Smooth muscle cell (in vitro differentiated cells): ENCODE measurements at regions not wholly inside any gene's neighbourhood (a gene's known extent, or its start where the extent isn't known, plus 50 kb on each side); places are given as distances from the start of the nearest gene placed in this dataset.

ENCODE experiments used
- DNase-seq: peaks from one replicate; lab custom pipeline; 2025; ENCODE audit not compliant: unreplicated experiment; lab: John Stamatoyannopoulos, UW
- H2AFZ ChIP-seq: fragments of 200-600 bp; sonication (generic); 2 replicates; pipeline ENCODE4 v1.6.0; 2016; ENCODE audit warnings: antibody characterized with exemption, low read depth, mild to moderate bottlenecking
- H3F3A ChIP-seq: fragments of 200-600 bp; sonication (generic); 2 replicates; pipeline ENCODE4 v1.6.0; 2017; ENCODE audit warnings: antibody characterized with exemption, low read depth
- H3K27ac ChIP-seq: fragments of 200-600 bp; sonication (generic); 2 replicates; pipeline ENCODE4 v1.5.1; 2016; ENCODE audit warnings: low read depth, mild to moderate bottlenecking
- H3K27me3 ChIP-seq: fragments of 200-600 bp; sonication (generic); 2 replicates; pipeline ENCODE4 v1.6.1; 2016; ENCODE audit warnings: low read depth, mild to moderate bottlenecking
- H3K36me3 ChIP-seq: fragments of 200-600 bp; sonication (generic); 2 replicates; pipeline ENCODE4 v1.5.1; 2016; ENCODE audit warnings: low read depth
- H3K4me1 ChIP-seq: fragments of 200-600 bp; sonication (generic); 2 replicates; pipeline ENCODE4 v1.5.1; 2016; ENCODE audit warnings: low read depth
- H3K4me2 ChIP-seq: fragments of 200-600 bp; sonication (generic); 2 replicates; pipeline ENCODE4 v1.6.0; 2016; ENCODE audit warnings: mild to moderate bottlenecking
- H3K4me3 ChIP-seq: fragments of 200-600 bp; sonication (generic); 2 replicates; pipeline ENCODE4 v1.5.1; 2016; ENCODE audit warnings: mild to moderate bottlenecking
- H3K79me2 ChIP-seq: fragments of 200-600 bp; sonication (generic); 2 replicates; pipeline ENCODE4 v1.6.0; 2016; ENCODE audit warnings: low read depth, mild to moderate bottlenecking
- H3K9ac ChIP-seq: fragments of 200-600 bp; sonication (generic); 2 replicates; pipeline ENCODE4 v1.6.0; 2016; ENCODE audit warnings: low read depth
- H3K9me3 ChIP-seq: fragments of 200-600 bp; sonication (generic); replicated peaks from 2 replicates; pipeline ENCODE4 v1.5.1; 2016; ENCODE audit warnings: low read depth
- H4K20me1 ChIP-seq: fragments of 200-600 bp; sonication (generic); 2 replicates; pipeline ENCODE4 v1.6.0; 2016; ENCODE audit warnings: low read depth
- WGBS: methylation state at CpG from one replicate; pipeline ENCODE4 v1.1.7; 2016; ENCODE audit warnings: low lambda C conversion rate; 5-methylcytosine and 5-hydroxymethylcytosine counted together
- TF ChIP-seq, protein P1 (sequence below): fragments of 200-600 bp; sonication (generic); IDR thresholded peaks from 2 replicates; pipeline ENCODE4 v1.5.1; 2017; ENCODE audit warnings: borderline replicate concordance, mild to moderate bottlenecking, antibody characterized with exemption; ENCODE audit not compliant: insufficient read depth, poor library complexity, severe bottlenecking

DNA sequence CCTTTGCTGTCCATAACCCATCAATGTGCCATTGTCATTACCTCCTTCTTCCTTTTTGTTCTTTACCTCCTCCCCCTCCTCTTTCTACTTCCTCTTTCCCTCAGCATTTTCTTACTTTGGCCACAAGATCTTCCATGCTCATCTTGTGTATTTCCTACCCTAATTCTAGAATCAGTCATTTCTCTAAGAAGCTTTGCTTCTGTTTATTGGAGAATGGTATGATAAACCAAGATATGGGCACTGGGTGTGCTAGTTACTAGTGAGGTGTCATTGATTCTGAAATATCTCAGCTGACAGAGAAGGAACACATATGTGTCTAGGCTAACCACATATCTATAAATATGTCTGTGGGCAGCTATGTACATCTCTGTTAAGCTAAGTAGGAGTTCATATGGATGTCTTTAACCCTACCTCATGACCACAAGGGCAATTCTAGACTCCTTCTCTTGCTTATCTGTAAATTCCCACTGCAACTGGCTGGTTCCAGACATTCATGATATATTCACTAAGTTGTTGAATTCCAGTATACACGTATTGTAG is 2051.3 kb upstream of the CDH9 start:
- H3K9ac ChIP-seq: no peak overlapping the region
- no peak for DNase-seq
- no peaks in the 10 kb centered on the region for H3K36me3 ChIP-seq
- no peaks in the 10 kb centered on the region for H3K27me3 ChIP-seq
- WGBS: 34% methylated on average over 1 of the region's 1 CpG
- no peak overlapping the region for H3K27ac ChIP-seq
- no peak overlapping the region for H2AFZ ChIP-seq
- H3K79me2 ChIP-seq: no peaks in the 10 kb centered on the region
- H3K4me3 ChIP-seq: no peak overlapping the region
- no peaks in the 10 kb centered on the region for H3K9me3 ChIP-seq
- H3K4me2 ChIP-seq: no peak overlapping the region
- TF ChIP-seq, protein P1, sequence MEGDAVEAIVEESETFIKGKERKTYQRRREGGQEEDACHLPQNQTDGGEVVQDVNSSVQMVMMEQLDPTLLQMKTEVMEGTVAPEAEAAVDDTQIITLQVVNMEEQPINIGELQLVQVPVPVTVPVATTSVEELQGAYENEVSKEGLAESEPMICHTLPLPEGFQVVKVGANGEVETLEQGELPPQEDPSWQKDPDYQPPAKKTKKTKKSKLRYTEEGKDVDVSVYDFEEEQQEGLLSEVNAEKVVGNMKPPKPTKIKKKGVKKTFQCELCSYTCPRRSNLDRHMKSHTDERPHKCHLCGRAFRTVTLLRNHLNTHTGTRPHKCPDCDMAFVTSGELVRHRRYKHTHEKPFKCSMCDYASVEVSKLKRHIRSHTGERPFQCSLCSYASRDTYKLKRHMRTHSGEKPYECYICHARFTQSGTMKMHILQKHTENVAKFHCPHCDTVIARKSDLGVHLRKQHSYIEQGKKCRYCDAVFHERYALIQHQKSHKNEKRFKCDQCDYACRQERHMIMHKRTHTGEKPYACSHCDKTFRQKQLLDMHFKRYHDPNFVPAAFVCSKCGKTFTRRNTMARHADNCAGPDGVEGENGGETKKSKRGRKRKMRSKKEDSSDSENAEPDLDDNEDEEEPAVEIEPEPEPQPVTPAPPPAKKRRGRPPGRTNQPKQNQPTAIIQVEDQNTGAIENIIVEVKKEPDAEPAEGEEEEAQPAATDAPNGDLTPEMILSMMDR: no peak
- H3K4me1 ChIP-seq: no peaks in the 10 kb centered on the region
- H4K20me1 ChIP-seq: no peaks in the 10 kb centered on the region
- H3F3A ChIP-seq: no peaks in the 10 kb centered on the region

DNA sequence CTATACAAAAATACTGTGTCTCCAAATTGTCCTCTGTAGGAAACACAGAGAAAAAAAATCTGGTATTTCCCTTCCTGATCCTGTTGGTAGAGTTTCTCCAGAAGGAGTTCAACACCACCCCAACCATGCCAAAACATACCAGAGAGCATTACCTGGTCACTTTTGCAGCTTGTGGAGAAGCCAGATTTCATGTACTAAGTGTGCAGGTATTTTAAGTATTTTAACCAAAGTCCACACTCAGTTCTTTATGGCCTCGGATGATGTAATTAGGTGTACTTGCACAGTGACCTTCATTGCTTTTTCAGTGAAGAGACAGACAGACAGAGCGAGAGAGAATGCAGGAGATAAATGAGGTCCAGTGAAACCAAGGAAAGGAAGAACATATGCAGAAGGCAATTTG is 2046.8 kb upstream of the CDH9 start:
- Histone ChIP-seq H3F3A (no peaks in the 10 kb centered on the region), H3K4me3 (no peak overlapping the region), H3K4me1 (no peaks in the 10 kb centered on the region), H2AFZ (no peak overlapping the region), H3K4me2 (no peak overlapping the region), H3K79me2 (no peaks in the 10 kb centered on the region), H3K9me3 (no peaks in the 10 kb centered on the region), H3K9ac (no peak overlapping the region), H3K27me3 (no peaks in the 10 kb centered on the region), H4K20me1 (no peaks in the 10 kb centered on the region), H3K36me3 (no peaks in the 10 kb centered on the region), H3K27ac (no peak overlapping the region)
- TF ChIP-seq, protein P1: no peak
- 76% methylated on average over 2 of the region's 2 CpGs for WGBS
- DNase-seq: no peak

DNA sequence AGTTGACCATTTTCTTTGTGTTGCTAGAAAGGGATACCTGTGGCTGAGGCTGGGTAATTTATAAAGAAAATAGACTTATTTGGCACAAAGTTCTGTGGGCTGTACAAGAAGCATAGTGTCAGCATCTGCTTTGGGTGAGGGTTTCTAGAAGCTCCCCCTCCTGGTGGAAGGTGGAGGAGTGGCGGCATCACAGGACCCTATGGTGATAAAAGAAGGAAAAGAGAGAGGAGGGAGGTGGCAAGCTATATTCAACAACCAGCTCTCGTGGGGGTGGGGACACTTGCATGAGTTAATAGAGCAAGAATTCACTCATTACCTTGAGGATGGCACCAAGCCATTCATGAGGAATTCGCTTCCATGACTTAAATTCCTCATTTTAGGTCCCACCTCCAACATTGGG is 2041.4 kb upstream of the CDH9 start:
- Histone ChIP-seq H3K4me1 (peaks cover 3% of the 10 kb centered on the region), H3K4me2 (no peak overlapping the region), H3K79me2 (no peaks in the 10 kb centered on the region), H3K4me3 (no peak overlapping the region), H2AFZ (no peak overlapping the region), H3K27ac (no peak overlapping the region), H3K36me3 (no peaks in the 10 kb centered on the region), H3F3A (no peaks in the 10 kb centered on the region), H3K9ac (no peak overlapping the region), H3K27me3 (no peaks in the 10 kb centered on the region), H3K9me3 (no peaks in the 10 kb centered on the region), H4K20me1 (no peaks in the 10 kb centered on the region)
- WGBS: 66% methylated on average over 3 of the region's 3 CpGs
- DNase-seq: no peak
- TF ChIP-seq, protein P1: no peak

DNA sequence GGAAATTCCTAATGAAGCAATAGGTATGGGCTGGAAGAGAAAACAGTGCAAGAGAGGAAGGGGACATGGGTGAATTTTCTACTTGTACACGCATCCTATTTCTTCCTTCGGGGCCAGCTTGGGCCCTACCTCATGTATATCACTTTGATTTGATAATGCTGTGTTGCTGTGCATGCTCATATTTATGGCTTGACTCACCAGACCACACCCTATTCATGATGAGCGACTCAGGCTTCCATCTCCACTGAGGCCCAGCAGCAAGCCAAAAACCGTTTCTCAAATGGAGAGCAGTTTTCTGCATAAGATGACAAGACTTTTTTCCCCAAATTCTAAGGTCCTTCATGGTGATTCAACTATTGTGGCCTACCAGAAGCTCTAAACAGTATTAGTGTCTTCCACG is 2039.1 kb upstream of the CDH9 start:
- Histone ChIP-seq H3K27ac (no peak overlapping the region), H3F3A (no peaks in the 10 kb centered on the region), H2AFZ (no peak overlapping the region), H3K4me2 (no peak overlapping the region), H3K9ac (no peak overlapping the region), H3K36me3 (no peaks in the 10 kb centered on the region), H3K4me1 (peaks cover 3% of the 10 kb centered on the region), H3K27me3 (no peaks in the 10 kb centered on the region), H3K4me3 (no peak overlapping the region), H3K9me3 (no peaks in the 10 kb centered on the region), H4K20me1 (no peaks in the 10 kb centered on the region), H3K79me2 (no peaks in the 10 kb centered on the region)
- TF ChIP-seq, protein P1: no peak
- DNase-seq: no peak
- WGBS: 70% methylated on average over 5 of the region's 5 CpGs
